HepG2 (cell line): ENCODE measurements at regions not wholly inside any gene's neighbourhood (a gene's known extent, or its start where the extent isn't known, plus 50 kb on each side); places are given as distances from the start of the nearest gene placed in this dataset.

Source experiments
- ATAC-seq: fragments of 200-7000 bp; cut with Tn5 transposase; 3 replicates; pipeline ENCODE4 v1.9.1; 2020; ENCODE audit warnings: mild to moderate bottlenecking, moderate library complexity
- BruUV-seq: library from RNA; stranded (reverse); fragments of 400-500 nt; replicated peaks from 2 replicates; lab custom pipeline; 2021; lab: Mats Ljungman, UMichigan
- CTCF ChIA-PET: fragments of 300-600 bp; formaldehyde crosslinking; extraction: SDS; loops from one replicate; lab custom pipeline; 2021; ENCODE audit warnings: low total read pairs, inconsistent platforms, low intra/inter-chr PET ratio; lab: Yijun Ruan, JAX
- POLR2A ChIA-PET: fragments of 350-600 bp; sonication (Branson Sonifier 250); formaldehyde crosslinking; loops from one replicate; lab custom pipeline; 2020; ENCODE audit warnings: antibody characterized with exemption, inconsistent platforms; lab: Yijun Ruan, JAX
- DNase-seq: peaks from one replicate; pipeline ENCODE4 v3.0.0-alpha.2; 2015; ENCODE audit warnings: low spot score
- FAIRE-seq: peaks from 3 replicates; lab custom pipeline; 2011; peaks lifted over from hg19 to GRCh38; lab: Jason Lieb, UNC
- H2AFZ ChIP-seq: one replicate; pipeline ENCODE4 v1.6.1; 2011; ENCODE audit warnings: low read length, inconsistent platforms
- H3K27ac ChIP-seq: fragments of 300-600 bp; 3 replicates; pipeline ENCODE4 v1.8.0; 2011; ENCODE audit warnings: mixed run types, mild to moderate bottlenecking, mixed read lengths, low read length, inconsistent platforms; ENCODE audit not compliant: insufficient read depth; ENCODE audit errors: extremely low read length
- H3K27me3 ChIP-seq, 2 experiments: fragments of 200-600 bp in 1 of 2; 2 replicates in 1 of 2; 3 replicates in 1 of 2; pipeline versions ENCODE4 v1.6.0 to v1.8.0; 2011; ENCODE audit warnings: low read length in 2 of 2, mild to moderate bottlenecking in 2 of 2, moderate library complexity in 2 of 2, inconsistent platforms in 1 of 2; ENCODE audit not compliant: insufficient read depth in 2 of 2, control insufficient read depth in 1 of 2
- H3K36me3 ChIP-seq, 2 experiments: fragments of 200-600 bp in 1 of 2; replicated peaks in 1 of 2; 2 replicates in 1 of 2; 3 replicates in 1 of 2; pipeline versions ENCODE4 v1.5.1 to v1.8.0; 2011; ENCODE audit warnings: low read length in 2 of 2, inconsistent platforms in 1 of 2; ENCODE audit not compliant: insufficient read depth in 2 of 2, control insufficient read depth in 1 of 2
- H3K4me1 ChIP-seq: 2 replicates; pipeline ENCODE4 v1.5.1; 2012; ENCODE audit warnings: low read length, inconsistent platforms; ENCODE audit not compliant: insufficient read depth
- H3K4me2 ChIP-seq: 2 replicates; pipeline ENCODE4 v1.6.0; 2011; ENCODE audit warnings: low read depth, low read length, inconsistent platforms
- H3K4me3 ChIP-seq, 3 experiments: fragments of 200-600 bp in 1 of 3; sonication (generic), shearing (Covaris generic) in 1 of 3; replicated peaks in 1 of 3; 2 replicates each; pipeline ENCODE4 v1.5.1; 2011 to 2016; ENCODE audit warnings: low read length in 3 of 3, inconsistent platforms in 2 of 3, low read depth in 2 of 3, mild to moderate bottlenecking in 2 of 3, control low read depth in 1 of 3, mixed read lengths in 1 of 3; ENCODE audit not compliant: insufficient read depth in 1 of 3
- H3K79me2 ChIP-seq: one replicate; pipeline ENCODE4 v1.6.1; 2011; ENCODE audit warnings: low read length, inconsistent platforms; ENCODE audit not compliant: insufficient read depth
- H3K9ac ChIP-seq: 2 replicates; pipeline ENCODE4 v1.6.0; 2011; ENCODE audit warnings: mild to moderate bottlenecking, low read depth, low read length, inconsistent platforms; ENCODE audit not compliant: insufficient read depth
- H3K9me3 ChIP-seq: 2 replicates; pipeline ENCODE4 v1.5.1; 2012; ENCODE audit warnings: mild to moderate bottlenecking, low read length
- H4K20me1 ChIP-seq: 2 replicates; pipeline ENCODE4 v1.6.0; 2011; ENCODE audit warnings: inconsistent platforms, mild to moderate bottlenecking, low read length, moderate library complexity; ENCODE audit not compliant: insufficient read depth
- ATF4 ChIP-seq, 2 experiments: fragments of 450-650 bp in 1 of 2; sonication (generic) in 1 of 2; formaldehyde crosslinking; IDR thresholded peaks; 2 replicates each; pipeline versions ENCODE4 v1.5.0 to v1.8.0; 2020 to 2022; ENCODE audit warnings: mild to moderate bottlenecking in 1 of 2, missing genetic modification reagents in 1 of 2
- ATF7-NPFF ChIP-seq: sonication (generic); formaldehyde crosslinking; IDR thresholded peaks from 2 replicates; pipeline ENCODE4 v1.8.1; 2023; ENCODE audit warnings: mild to moderate bottlenecking, low read depth, missing genetic modification reagents, moderate library complexity
- CENPBD1 ChIP-seq: sonication (generic); formaldehyde crosslinking; IDR thresholded peaks from 2 replicates; pipeline ENCODE4 v1.8.0; 2022; ENCODE audit warnings: missing genetic modification reagents, low read depth, mild to moderate bottlenecking, borderline replicate concordance
- EED ChIP-seq: sonication (generic); formaldehyde crosslinking; IDR thresholded peaks from 2 replicates; pipeline ENCODE4 v1.5.0; 2020; ENCODE audit warnings: mild to moderate bottlenecking, missing genetic modification reagents
- HBP1 ChIP-seq: IDR thresholded peaks from 2 replicates; pipeline ENCODE4 v1.6.1; 2016; ENCODE audit warnings: low read depth, control low read depth
- JARID2 ChIP-seq: sonication (generic); formaldehyde crosslinking; IDR thresholded peaks from 2 replicates; pipeline ENCODE4 v1.8.1; 2023; ENCODE audit warnings: missing genetic modification reagents, inconsistent platforms; ENCODE audit not compliant: insufficient replicate concordance
- MTF1 ChIP-seq: sonication (generic); formaldehyde crosslinking; IDR thresholded peaks from 2 replicates; pipeline ENCODE4 v1.5.0; 2020; ENCODE audit warnings: missing genetic modification reagents
- MTF2 ChIP-seq: sonication (generic); formaldehyde crosslinking; IDR thresholded peaks from 2 replicates; pipeline ENCODE4 v1.5.0; 2020; ENCODE audit warnings: missing genetic modification reagents, borderline replicate concordance
- NR1H2 ChIP-seq: sonication (generic); formaldehyde crosslinking; IDR thresholded peaks from 2 replicates; pipeline ENCODE4 v1.8.1; 2022; ENCODE audit warnings: low read depth, missing genetic modification reagents, borderline replicate concordance
- NR2F6 ChIP-seq, 2 experiments: IDR thresholded peaks; 2 replicates each; pipeline ENCODE4 v1.6.1; 2016; ENCODE audit warnings: antibody characterized with exemption in 1 of 2, mild to moderate bottlenecking in 1 of 2
- PHB2 ChIP-seq: fragments of 450-650 bp; IDR thresholded peaks from 2 replicates; pipeline ENCODE4 v1.6.1; 2018; ENCODE audit not compliant: partially characterized antibody
- POLR2G ChIP-seq: fragments of 200-400 bp; formaldehyde crosslinking; IDR thresholded peaks from 2 replicates; pipeline ENCODE4 v1.6.1; 2018; ENCODE audit warnings: mild to moderate bottlenecking, low read depth, low read length, moderate library complexity
- SETDB1 ChIP-seq: sonication (generic); formaldehyde crosslinking; IDR thresholded peaks from 2 replicates; pipeline ENCODE4 v1.5.1; 2020; ENCODE audit warnings: missing genetic modification reagents, mild to moderate bottlenecking, borderline replicate concordance
- STAT5B ChIP-seq: sonication (generic); formaldehyde crosslinking; IDR thresholded peaks from 2 replicates; pipeline ENCODE4 v1.4.0; 2020; ENCODE audit warnings: missing genetic modification reagents
- ZFP82 ChIP-seq: sonication (generic); formaldehyde crosslinking; IDR thresholded peaks from 2 replicates; pipeline ENCODE4 v1.5.1; 2020; ENCODE audit warnings: mild to moderate bottlenecking, missing genetic modification reagents, borderline replicate concordance
- ZNF263 ChIP-seq: sonication (generic); formaldehyde crosslinking; IDR thresholded peaks from 2 replicates; pipeline ENCODE4 v1.4.0; 2020; ENCODE audit warnings: missing genetic modification reagents
- WGBS: methylation state at CpG from one replicate; pipeline ENCODE4 v1.1.6; 2017; ENCODE audit warnings: low lambda C conversion rate; 5-methylcytosine and 5-hydroxymethylcytosine counted together
- in situ Hi-C: cut with HindIII; loops from 2 replicates; pipeline ENCODE4 v1.10.0; 2017; ENCODE audit warnings: low pct_unique_long_range_greater_than_20kb; ENCODE audit not compliant: extremely low pct_ligation_motif_present
- intact Hi-C: fragments of 100-400 bp; cut with micrococcal nuclease; formaldehyde crosslinking; loops from one replicate; pipeline ENCODE4 v1.10.0; 2022; ENCODE audit not compliant: unreplicated experiment
- TF ChIP-seq, protein P1 (sequence below), 2 experiments: sonication (generic) in 1 of 2; formaldehyde crosslinking in 1 of 2; IDR thresholded peaks; 2 replicates each; pipeline versions ENCODE4 v1.4.0 to v1.6.1; 2016 to 2020; ENCODE audit warnings: borderline replicate concordance in 1 of 2, low read depth in 1 of 2, mild to moderate bottlenecking in 1 of 2, missing genetic modification reagents in 1 of 2

- no peaks in the 10 kb centered on the region for H3K27me3 ChIP-seq
- H3K9me3 ChIP-seq: no peaks in the 10 kb centered on the region
- no peak overlapping the region for H2AFZ ChIP-seq
- CTCF ChIA-PET: no interaction called here
- in situ Hi-C loops: no loop called here
- intact Hi-C loops: no loop called here
- H3K9ac ChIP-seq: no peak overlapping the region
- H3K4me3 ChIP-seq: no peak overlapping the region
- BruUV-seq: no TSS peak
- no peaks in the 10 kb centered on the region for H4K20me1 ChIP-seq
- H3K4me1 ChIP-seq: peaks cover 12% of the 10 kb centered on the region
- H3K36me3 ChIP-seq: no peaks in the 10 kb centered on the region
- H3K4me2 ChIP-seq: no peak overlapping the region
- POLR2A ChIA-PET: no interaction called here
- DNase-seq (no peak), ATAC-seq (no peak), FAIRE-seq (no peak)
- no peak overlapping the region for H3K27ac ChIP-seq
- 26% methylated on average over 1 of the region's 1 CpG for WGBS
- no peaks in the 10 kb centered on the region for H3K79me2 ChIP-seq
- TF ChIP-seq HBP1 (CRISPR knock-in tag) (no peak), NR1H2 (no peak), MTF1 (CRISPR knock-in tag) (no peak), MTF2 (CRISPR knock-in tag) (no peak), ATF7-NPFF (CRISPR knock-in tag) (no peak), JARID2 (no peak), STAT5B (CRISPR knock-in tag) (no peak), ZFP82 (CRISPR knock-in tag) (no peak), SETDB1 (CRISPR knock-in tag) (no peak), PHB2 (no peak), EED (CRISPR knock-in tag) (no peak), ZNF263 (no peak), NR2F6 (IDR thresholded peaks at IDR 0.05) (no peak), NR2F6 (CRISPR knock-in tag; IDR thresholded peaks at IDR 0.05) (no peak), CENPBD1 (CRISPR knock-in tag) (no peak), ATF4 (CRISPR knock-in tag; IDR thresholded peaks at IDR 0.05) (no peak), POLR2G (no peak)
- TF ChIP-seq, protein P1, sequence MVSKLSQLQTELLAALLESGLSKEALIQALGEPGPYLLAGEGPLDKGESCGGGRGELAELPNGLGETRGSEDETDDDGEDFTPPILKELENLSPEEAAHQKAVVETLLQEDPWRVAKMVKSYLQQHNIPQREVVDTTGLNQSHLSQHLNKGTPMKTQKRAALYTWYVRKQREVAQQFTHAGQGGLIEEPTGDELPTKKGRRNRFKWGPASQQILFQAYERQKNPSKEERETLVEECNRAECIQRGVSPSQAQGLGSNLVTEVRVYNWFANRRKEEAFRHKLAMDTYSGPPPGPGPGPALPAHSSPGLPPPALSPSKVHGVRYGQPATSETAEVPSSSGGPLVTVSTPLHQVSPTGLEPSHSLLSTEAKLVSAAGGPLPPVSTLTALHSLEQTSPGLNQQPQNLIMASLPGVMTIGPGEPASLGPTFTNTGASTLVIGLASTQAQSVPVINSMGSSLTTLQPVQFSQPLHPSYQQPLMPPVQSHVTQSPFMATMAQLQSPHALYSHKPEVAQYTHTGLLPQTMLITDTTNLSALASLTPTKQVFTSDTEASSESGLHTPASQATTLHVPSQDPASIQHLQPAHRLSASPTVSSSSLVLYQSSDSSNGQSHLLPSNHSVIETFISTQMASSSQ (IDR thresholded peaks at IDR 0.05; ENCODE audit: low read depth): no peak
- TF ChIP-seq, protein P1 (CRISPR knock-in tag; IDR thresholded peaks at IDR 0.05; ENCODE audit: borderline replicate concordance): no peak
Observed at GRCh38 chr5:147065071-147065470, 169.8 kb upstream of the STK32A start.
